ENCODE measurements at regions not wholly inside any gene's neighbourhood (a gene's known extent, or its start where the extent isn't known, plus 50 kb on each side); places are given as distances from the start of the nearest gene placed in this dataset.

DNA sequence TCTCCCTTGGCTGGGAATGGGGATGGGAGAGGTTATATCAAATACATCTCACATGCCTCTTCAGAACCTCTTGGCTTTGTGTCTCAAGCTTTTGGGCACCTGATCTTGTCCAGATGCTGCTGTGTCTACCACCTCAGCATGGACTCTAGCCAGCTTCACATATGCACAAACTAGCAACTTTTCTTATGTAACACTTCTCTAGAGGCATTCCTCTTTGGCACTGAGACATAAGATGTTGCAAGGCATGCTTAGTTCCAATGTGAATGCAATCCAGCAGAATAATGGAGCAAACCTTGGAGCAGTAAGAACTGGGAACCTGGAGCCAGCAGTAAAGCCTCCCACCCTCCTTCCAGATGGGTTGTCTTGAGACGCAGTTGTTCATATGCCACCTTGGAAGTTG, 113.4 kb upstream of the TMEM47 start:
- TF ChIP-seq, protein P1, sequence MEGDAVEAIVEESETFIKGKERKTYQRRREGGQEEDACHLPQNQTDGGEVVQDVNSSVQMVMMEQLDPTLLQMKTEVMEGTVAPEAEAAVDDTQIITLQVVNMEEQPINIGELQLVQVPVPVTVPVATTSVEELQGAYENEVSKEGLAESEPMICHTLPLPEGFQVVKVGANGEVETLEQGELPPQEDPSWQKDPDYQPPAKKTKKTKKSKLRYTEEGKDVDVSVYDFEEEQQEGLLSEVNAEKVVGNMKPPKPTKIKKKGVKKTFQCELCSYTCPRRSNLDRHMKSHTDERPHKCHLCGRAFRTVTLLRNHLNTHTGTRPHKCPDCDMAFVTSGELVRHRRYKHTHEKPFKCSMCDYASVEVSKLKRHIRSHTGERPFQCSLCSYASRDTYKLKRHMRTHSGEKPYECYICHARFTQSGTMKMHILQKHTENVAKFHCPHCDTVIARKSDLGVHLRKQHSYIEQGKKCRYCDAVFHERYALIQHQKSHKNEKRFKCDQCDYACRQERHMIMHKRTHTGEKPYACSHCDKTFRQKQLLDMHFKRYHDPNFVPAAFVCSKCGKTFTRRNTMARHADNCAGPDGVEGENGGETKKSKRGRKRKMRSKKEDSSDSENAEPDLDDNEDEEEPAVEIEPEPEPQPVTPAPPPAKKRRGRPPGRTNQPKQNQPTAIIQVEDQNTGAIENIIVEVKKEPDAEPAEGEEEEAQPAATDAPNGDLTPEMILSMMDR (IDR thresholded peaks at IDR 0.05), result no peak
- TF ChIP-seq POLR2A (IDR thresholded peaks at IDR 0.05), result no peak
